SK-N-SH (cell line): ENCODE measurements at regions not wholly inside any gene's neighbourhood (a gene's known extent, or its start where the extent isn't known, plus 50 kb on each side); places are given as distances from the start of the nearest gene placed in this dataset.

ENCODE experiments used
- CTCF ChIA-PET: fragments of 300-600, 350-600 bp; formaldehyde crosslinking; extraction: SDS; loops from one replicate; lab custom pipeline; 2021; lab: Yijun Ruan, JAX
- POLR2A ChIA-PET: fragments of 350-600 bp; sonication (Branson Sonifier 250); formaldehyde crosslinking; extraction: SDS; loops from one replicate; lab custom pipeline; 2020; ENCODE audit warnings: antibody characterized with exemption, inconsistent platforms; lab: Yijun Ruan, JAX
- DNase-seq: peaks from one replicate; pipeline ENCODE4 v3.0.0; 2012
- H2AFZ ChIP-seq: fragments of 200-600 bp; sonication (generic); 2 replicates; pipeline ENCODE4 v1.8.1; 2016; ENCODE audit warnings: antibody characterized with exemption, mild to moderate bottlenecking, low read depth
- H3F3A ChIP-seq: fragments of 200-600 bp; sonication (generic); replicated peaks from 2 replicates; pipeline ENCODE3; 2016; ENCODE audit warnings: antibody characterized with exemption, mild to moderate bottlenecking; ENCODE audit not compliant: insufficient read depth
- H3K27ac ChIP-seq, 2 experiments: fragments of 200-500 bp in 1 of 2; fragments of 200-600 bp in 1 of 2; sonication (Bioruptor generic) in 1 of 2; sonication (generic), shearing (Covaris generic) in 1 of 2; 2 replicates each; pipeline versions ENCODE4 v1.5.1 to v1.6.1; 2014 to 2016; ENCODE audit warnings: low read depth in 2 of 2, inconsistent platforms in 1 of 2, low read length in 1 of 2, mild to moderate bottlenecking in 1 of 2, mixed read lengths in 1 of 2
- H3K27me3 ChIP-seq: fragments of 200-600 bp; sonication (generic), shearing (Covaris generic); 2 replicates; pipeline ENCODE4 v1.6.1; 2016; ENCODE audit warnings: mixed run types; ENCODE audit not compliant: insufficient read depth
- H3K36me3 ChIP-seq, 2 experiments: fragments of 200-500 bp in 1 of 2; fragments of 200-600 bp in 1 of 2; sonication (Bioruptor generic) in 1 of 2; sonication (generic) in 1 of 2; replicated peaks in 1 of 2; 2 replicates each; pipeline versions ENCODE3 to v1.5.1; 2014 to 2016; ENCODE audit warnings: low read length in 1 of 2, mild to moderate bottlenecking in 1 of 2; ENCODE audit not compliant: insufficient read depth in 2 of 2, control insufficient read depth in 1 of 2
- H3K4me1 ChIP-seq, 2 experiments: fragments of 200-500 bp in 1 of 2; fragments of 200-600 bp in 1 of 2; sonication (Bioruptor generic) in 1 of 2; sonication (generic), shearing (Covaris generic) in 1 of 2; 2 replicates each; pipeline versions ENCODE4 v1.5.1 to v1.6.1; 2014 to 2016; ENCODE audit warnings: low read depth in 1 of 2, low read length in 1 of 2, mixed run types in 1 of 2; ENCODE audit not compliant: insufficient read depth in 2 of 2, control insufficient read depth in 1 of 2
- H3K4me2 ChIP-seq: fragments of 200-600 bp; sonication (generic), shearing (Covaris generic); 2 replicates; pipeline ENCODE4 v1.6.1; 2017; ENCODE audit warnings: mixed run types
- H3K4me3 ChIP-seq, 2 experiments: fragments of 200-500 bp in 1 of 2; fragments of 200-600 bp in 1 of 2; sonication (Bioruptor generic) in 1 of 2; sonication (generic), shearing (Covaris generic) in 1 of 2; 2 replicates each; pipeline versions ENCODE4 v1.5.1 to v1.8.1; 2014 to 2016; ENCODE audit warnings: low read depth in 2 of 2, inconsistent platforms in 1 of 2, low read length in 1 of 2, mild to moderate bottlenecking in 1 of 2, mixed read lengths in 1 of 2, moderate library complexity in 1 of 2
- H3K79me2 ChIP-seq: fragments of 200-600 bp; sonication (generic); 2 replicates; pipeline ENCODE4 v1.8.1; 2017; ENCODE audit warnings: mild to moderate bottlenecking; ENCODE audit not compliant: insufficient read depth
- H3K9ac ChIP-seq: fragments of 200-600 bp; sonication (generic); 2 replicates; pipeline ENCODE4 v1.6.1; 2017; ENCODE audit warnings: mixed run types
- H3K9me2 ChIP-seq: fragments of 200-600 bp; sonication (generic); 2 replicates; pipeline ENCODE4 v1.6.1; 2017; ENCODE audit warnings: mixed run types
- H3K9me3 ChIP-seq: fragments of 200-600 bp; sonication (generic); 2 replicates; pipeline ENCODE4 v1.6.1; 2017; ENCODE audit warnings: mixed run types, mild to moderate bottlenecking, moderate library complexity
- H4K20me1 ChIP-seq: fragments of 200-600 bp; sonication (generic); 2 replicates; pipeline ENCODE4 v1.6.1; 2017; ENCODE audit warnings: mild to moderate bottlenecking, mixed run types; ENCODE audit not compliant: insufficient read depth
- ELF1 ChIP-seq: IDR thresholded peaks from 2 replicates; pipeline ENCODE4 v1.4.0; 2012
- EP300 ChIP-seq, 2 experiments: IDR thresholded peaks; 2 replicates each; pipeline versions ENCODE4 v1.4.0 to v1.6.1; 2012; ENCODE audit warnings: borderline replicate concordance in 1 of 2, low read depth in 1 of 2, low read length in 1 of 2
- FOXJ3 ChIP-seq: sonication (generic); formaldehyde crosslinking; IDR thresholded peaks from 2 replicates; pipeline ENCODE4 v1.5.1; 2020; ENCODE audit warnings: mild to moderate bottlenecking, missing genetic modification reagents
- GABPA ChIP-seq: IDR thresholded peaks from 2 replicates; pipeline ENCODE4 v1.4.0; 2012; ENCODE audit warnings: low read depth, mild to moderate bottlenecking
- MAX ChIP-seq: IDR thresholded peaks from 2 replicates; pipeline ENCODE4 v1.4.0; 2012; ENCODE audit warnings: low read depth
- PBX3 ChIP-seq: IDR thresholded peaks from 2 replicates; pipeline ENCODE4; 2012
- REST ChIP-seq: IDR thresholded peaks from 2 replicates; pipeline ENCODE4 v1.6.1; 2012; ENCODE audit warnings: mild to moderate bottlenecking, low read depth, low read length, moderate library complexity
- SIN3A ChIP-seq: IDR thresholded peaks from 2 replicates; pipeline ENCODE4 v1.6.1; 2012; ENCODE audit warnings: low read depth, mild to moderate bottlenecking, low read length, moderate library complexity, borderline replicate concordance
- TAF1 ChIP-seq: IDR thresholded peaks from 2 replicates; pipeline ENCODE4 v1.6.1; 2012; ENCODE audit warnings: low read depth, mild to moderate bottlenecking, low read length, moderate library complexity, borderline replicate concordance
- USF1 ChIP-seq: IDR thresholded peaks from 2 replicates; pipeline ENCODE4 v1.4.0; 2012; ENCODE audit warnings: low read depth, borderline replicate concordance
- WGBS: methylation state at CpG from one replicate; pipeline ENCODE4 v1.1.6; 2017; ENCODE audit warnings: low lambda C conversion rate; 5-methylcytosine and 5-hydroxymethylcytosine counted together

- no peak overlapping the region for H3K9ac ChIP-seq
- no peaks in the 10 kb centered on the region for H3K36me3 ChIP-seq
- H3F3A ChIP-seq: no peaks in the 10 kb centered on the region
- H3K4me3 ChIP-seq: no peak overlapping the region
- no peaks in the 10 kb centered on the region for H4K20me1 ChIP-seq
- no peaks in the 10 kb centered on the region for H3K4me1 ChIP-seq
- no peak overlapping the region for H3K4me2 ChIP-seq
- H3K9me3 ChIP-seq: no peaks in the 10 kb centered on the region
- H3K27me3 ChIP-seq: no peaks in the 10 kb centered on the region
- no peak overlapping the region for H2AFZ ChIP-seq
- no peaks in the 10 kb centered on the region for H3K9me2 ChIP-seq
- no peak for TF ChIP-seq PBX3
- no peak for TF ChIP-seq EP300 (IDR thresholded peaks at IDR 0.05; ENCODE audit: borderline replicate concordance in 1 of 2, low read depth in 1 of 2, low read length in 1 of 2)
- no peak for TF ChIP-seq USF1
- no peak for TF ChIP-seq GABPA
- TF ChIP-seq, all 33 proteins: peak for 0
- CTCF ChIA-PET: no interaction called here
- no peak for DNase-seq
- POLR2A ChIA-PET: no interaction called here
- WGBS: 0% methylated on average over 1 of the region's 1 CpG
- no peaks in the 10 kb centered on the region for H3K79me2 ChIP-seq
- H3K27ac ChIP-seq: no peak overlapping the region
Measured at GRCh38 chr6:131436358-131436757, 136.7 kb upstream of the ARG1 start.

GRCh38 chr6:131443014-131443413, 130.0 kb upstream of the ARG1 start:
- no peaks in the 10 kb centered on the region for H3K9me2 ChIP-seq
- H3K27me3 ChIP-seq: no peaks in the 10 kb centered on the region
- no peaks in the 10 kb centered on the region for H3K79me2 ChIP-seq
- H3K4me2 ChIP-seq: no peak overlapping the region
- 12% methylated on average over 3 of the region's 3 CpGs for WGBS
- no peaks in the 10 kb centered on the region for H4K20me1 ChIP-seq
- no peaks in the 10 kb centered on the region for H3F3A ChIP-seq
- TF ChIP-seq USF1 (no peak), MAX (no peak), ELF1 (no peak), SIN3A (no peak), FOXJ3 (CRISPR knock-in tag) (no peak), TAF1 (no peak), REST (no peak)
- H3K9ac ChIP-seq: no peak overlapping the region
- no peak overlapping the region for H2AFZ ChIP-seq
- no peak for DNase-seq
- H3K27ac ChIP-seq: no peak overlapping the region
- ChIA-PET POLR2A (no interaction called here), CTCF (no interaction called here)
- H3K9me3 ChIP-seq: no peaks in the 10 kb centered on the region
- H3K4me1 ChIP-seq: no peaks in the 10 kb centered on the region
- no peak overlapping the region for H3K4me3 ChIP-seq
- no peaks in the 10 kb centered on the region for H3K36me3 ChIP-seq
